ENCODE measurements at regions not wholly inside any gene's neighbourhood (a gene's known extent, or its start where the extent isn't known, plus 50 kb on each side); places are given as distances from the start of the nearest gene placed in this dataset.

DNA sequence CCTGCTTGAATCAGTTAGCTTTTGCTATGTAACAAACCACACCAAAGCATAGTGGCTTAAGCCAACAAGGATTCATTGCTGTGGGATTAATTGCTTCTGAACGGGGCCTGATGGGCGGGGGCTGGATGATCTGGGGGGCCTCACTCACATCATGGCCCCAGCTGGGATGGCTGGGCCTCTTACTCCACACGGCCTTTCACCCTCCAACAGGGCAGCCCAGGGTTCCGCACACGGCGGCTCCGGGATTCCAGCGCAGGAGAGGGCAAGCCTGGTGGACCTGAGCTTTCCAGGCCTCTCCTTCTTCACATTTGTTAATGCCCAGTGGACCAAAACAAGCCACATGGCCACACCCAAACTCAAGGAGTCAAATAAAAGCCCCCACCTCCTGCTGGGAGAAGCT lies 86.3 kb upstream of the PHLPP1 start:
- ChIA-PET CTCF (interaction anchor here (1.0 kb wide), 1 partner anchor 43 kb away, joined by 3 read pairs; no protein-coding TSS in a partner anchor), POLR2A (no interaction called here)

DNA sequence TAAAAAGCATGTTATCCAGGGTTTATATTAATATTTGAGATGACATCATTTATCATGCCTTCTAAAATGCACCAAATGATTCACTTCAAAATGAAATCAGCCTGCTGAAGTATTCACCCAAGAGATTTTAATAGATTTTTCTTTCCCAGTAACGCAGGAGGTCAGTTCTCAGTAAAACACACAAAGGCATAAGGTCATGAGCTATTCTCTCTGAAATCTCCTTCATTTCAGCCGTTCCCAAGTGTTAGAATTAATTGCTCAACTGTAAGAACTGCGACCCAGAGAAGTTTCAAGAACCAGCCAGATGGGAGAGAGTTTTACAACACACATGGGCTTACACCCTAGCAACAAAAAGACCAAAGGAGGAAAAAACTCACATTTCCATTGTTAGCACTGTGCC lies 84.2 kb upstream of the PHLPP1 start:
- POLR2A ChIA-PET = no interaction called here
- DNase-seq (ENCODE audit: low read depth, low spot score) = no peak
- TF ChIP-seq, protein P1, sequence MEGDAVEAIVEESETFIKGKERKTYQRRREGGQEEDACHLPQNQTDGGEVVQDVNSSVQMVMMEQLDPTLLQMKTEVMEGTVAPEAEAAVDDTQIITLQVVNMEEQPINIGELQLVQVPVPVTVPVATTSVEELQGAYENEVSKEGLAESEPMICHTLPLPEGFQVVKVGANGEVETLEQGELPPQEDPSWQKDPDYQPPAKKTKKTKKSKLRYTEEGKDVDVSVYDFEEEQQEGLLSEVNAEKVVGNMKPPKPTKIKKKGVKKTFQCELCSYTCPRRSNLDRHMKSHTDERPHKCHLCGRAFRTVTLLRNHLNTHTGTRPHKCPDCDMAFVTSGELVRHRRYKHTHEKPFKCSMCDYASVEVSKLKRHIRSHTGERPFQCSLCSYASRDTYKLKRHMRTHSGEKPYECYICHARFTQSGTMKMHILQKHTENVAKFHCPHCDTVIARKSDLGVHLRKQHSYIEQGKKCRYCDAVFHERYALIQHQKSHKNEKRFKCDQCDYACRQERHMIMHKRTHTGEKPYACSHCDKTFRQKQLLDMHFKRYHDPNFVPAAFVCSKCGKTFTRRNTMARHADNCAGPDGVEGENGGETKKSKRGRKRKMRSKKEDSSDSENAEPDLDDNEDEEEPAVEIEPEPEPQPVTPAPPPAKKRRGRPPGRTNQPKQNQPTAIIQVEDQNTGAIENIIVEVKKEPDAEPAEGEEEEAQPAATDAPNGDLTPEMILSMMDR (IDR thresholded peaks at IDR 0.05; ENCODE audit: low read depth, low read length) = no peak
- H3K27me3 ChIP-seq (ENCODE audit: control insufficient read depth, insufficient read depth, low read length) = peaks cover 2% of the 10 kb centered on the region
- no peak overlapping the region for H3K4me3 ChIP-seq (ENCODE audit: low read depth, low read length)
- H3K9me3 ChIP-seq (ENCODE audit: control insufficient read depth, insufficient read depth, low read length) = no peaks in the 10 kb centered on the region
- H3K27ac ChIP-seq (ENCODE audit: low read depth, low read length) = no peak overlapping the region
- CTCF ChIA-PET = no interaction called here

More for the DNA sequence above, 86.3 kb upstream of the PHLPP1 start:
- peaks cover 2% of the 10 kb centered on the region for H3K27me3 ChIP-seq (ENCODE audit: control insufficient read depth, insufficient read depth, low read length)
- TF ChIP-seq, protein P1 (IDR thresholded peaks at IDR 0.05; ENCODE audit: low read depth, low read length) = no peak
- DNase-seq (ENCODE audit: low read depth, low spot score) = no peak
- no peak overlapping the region for H3K27ac ChIP-seq (ENCODE audit: low read depth, low read length)
- H3K9me3 ChIP-seq (ENCODE audit: control insufficient read depth, insufficient read depth, low read length) = no peaks in the 10 kb centered on the region
- H3K4me3 ChIP-seq (ENCODE audit: low read depth, low read length) = no peak overlapping the region

DNA sequence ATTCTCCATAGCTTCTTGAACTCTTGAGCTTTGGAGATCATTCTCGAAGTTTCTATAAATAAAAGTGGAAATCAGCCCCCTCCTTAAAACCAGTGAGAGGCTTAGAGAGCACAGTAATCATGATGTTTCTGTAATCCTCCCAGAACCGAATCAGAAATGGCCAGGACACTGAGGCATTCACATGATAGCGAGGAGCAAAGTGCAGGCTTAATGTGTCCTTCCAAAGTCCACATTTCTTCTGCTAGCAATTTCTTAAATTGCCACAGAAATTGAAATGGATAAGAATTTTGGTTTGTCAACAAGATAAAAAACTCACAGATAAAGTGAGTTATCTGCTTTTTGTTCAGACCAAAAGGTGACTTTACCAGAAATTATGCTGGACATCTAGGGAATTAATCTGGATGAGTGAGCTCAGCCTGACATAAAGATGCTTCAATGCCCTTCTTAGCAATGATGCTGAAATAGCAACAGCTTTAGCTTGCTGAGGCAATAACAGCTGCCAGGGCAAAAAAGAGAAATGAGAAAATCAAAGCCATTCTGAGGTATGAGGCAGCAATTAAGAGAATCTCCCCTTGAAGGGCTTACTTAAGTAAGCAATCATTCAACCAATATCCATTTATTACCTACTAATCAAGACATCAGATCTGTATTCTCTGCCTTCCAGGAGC lies 82.4 kb upstream of the PHLPP1 start:
- Histone ChIP-seq H3K27me3 (ENCODE audit: control insufficient read depth, insufficient read depth, low read length) (peaks cover 2% of the 10 kb centered on the region), H3K4me3 (ENCODE audit: low read depth, low read length) (no peak overlapping the region), H3K27ac (ENCODE audit: low read depth, low read length) (no peak overlapping the region), H3K9me3 (ENCODE audit: control insufficient read depth, insufficient read depth, low read length) (no peaks in the 10 kb centered on the region)
- ChIA-PET POLR2A (no interaction called here), CTCF (interaction anchor here (0.9 kb wide), 1 partner anchor 46 kb away, joined by 3 read pairs; no protein-coding TSS in a partner anchor)
- DNase-seq (ENCODE audit: low read depth, low spot score) = no peak
- TF ChIP-seq, protein P1 (IDR thresholded peaks at IDR 0.05; ENCODE audit: low read depth, low read length) = no peak

DNA sequence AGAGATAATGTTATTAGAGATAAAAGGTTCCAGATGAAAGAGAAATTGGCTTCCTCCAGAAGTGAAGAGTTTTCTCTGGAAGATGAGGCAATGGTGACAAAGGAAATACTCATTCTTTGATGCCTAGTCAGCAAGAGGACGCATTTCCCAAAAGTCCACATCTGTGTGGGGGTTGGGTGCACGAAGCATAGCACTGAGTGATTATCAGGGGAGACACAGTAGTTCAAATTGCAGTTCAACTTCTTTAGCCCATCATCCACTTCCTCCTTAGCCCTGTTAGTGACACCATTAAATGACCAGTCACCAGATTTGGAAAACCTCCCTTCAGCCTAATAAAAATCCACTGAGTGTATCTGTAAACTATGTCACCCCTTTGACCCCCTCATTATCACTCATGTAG lies 80.9 kb upstream of the PHLPP1 start:
- Histone ChIP-seq H3K9me3 (ENCODE audit: control insufficient read depth, insufficient read depth, low read length) (no peaks in the 10 kb centered on the region), H3K4me3 (ENCODE audit: low read depth, low read length) (no peak overlapping the region), H3K27ac (ENCODE audit: low read depth, low read length) (no peak overlapping the region), H3K27me3 (ENCODE audit: control insufficient read depth, insufficient read depth, low read length) (peaks cover 2% of the 10 kb centered on the region)
- POLR2A ChIA-PET = no interaction called here
- CTCF ChIA-PET = no interaction called here
- no peak for DNase-seq (ENCODE audit: low read depth, low spot score)
- TF ChIP-seq, protein P1 (IDR thresholded peaks at IDR 0.05; ENCODE audit: low read depth, low read length) = no peak

DNA sequence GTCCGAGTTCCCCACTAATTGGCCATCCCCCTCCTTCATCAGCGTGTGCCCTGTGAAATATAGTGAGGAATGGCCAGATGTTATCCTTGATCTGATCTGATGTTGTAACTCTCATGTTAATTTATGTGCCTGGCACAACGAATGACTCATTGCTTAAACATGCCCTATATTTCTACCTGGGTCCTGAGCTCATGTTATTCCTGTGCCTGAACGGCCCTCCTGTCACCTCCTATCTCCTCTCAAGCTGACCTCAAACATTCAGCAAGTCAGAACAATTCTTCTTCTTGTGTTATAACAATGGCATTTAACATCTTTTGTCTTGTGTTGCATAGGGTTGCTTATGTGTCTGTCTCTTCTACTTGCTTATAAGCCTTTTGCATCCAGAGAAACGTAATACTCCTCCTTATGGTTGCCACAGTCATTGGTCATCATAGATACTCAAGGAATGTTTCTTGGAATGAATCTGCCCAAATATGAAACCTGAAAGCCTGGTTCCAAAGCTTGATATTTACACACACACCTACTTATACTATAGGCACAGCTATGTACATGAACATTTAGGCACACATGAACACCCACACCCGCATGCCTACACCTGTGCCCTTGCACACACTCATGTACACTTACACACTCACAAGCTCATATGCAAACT lies 80.2 kb upstream of the PHLPP1 start:
- Histone ChIP-seq H3K27ac (ENCODE audit: low read depth, low read length) (no peak overlapping the region), H3K27me3 (ENCODE audit: control insufficient read depth, insufficient read depth, low read length) (peaks cover 2% of the 10 kb centered on the region), H3K9me3 (ENCODE audit: control insufficient read depth, insufficient read depth, low read length) (no peaks in the 10 kb centered on the region), H3K4me3 (ENCODE audit: low read depth, low read length) (no peak overlapping the region)
- TF ChIP-seq, protein P1 (IDR thresholded peaks at IDR 0.05; ENCODE audit: low read depth, low read length) = no peak
- ChIA-PET CTCF (no interaction called here), POLR2A (no interaction called here)
- no peak for DNase-seq (ENCODE audit: low read depth, low spot score)
